Thyroid gland (tissue), 4 donors: ENCODE measurements at regions not wholly inside any gene's neighbourhood (a gene's known extent, or its start where the extent isn't known, plus 50 kb on each side); places are given as distances from the start of the nearest gene placed in this dataset.

Source experiments
- POLR2A ChIP-seq, 2 donors: fragments of 450-650 bp; IDR thresholded peaks; one replicate each; pipeline ENCODE4 v1.6.1; 2017; ENCODE audit warnings: antibody characterized with exemption in 2 of 2, mild to moderate bottlenecking in 2 of 2, moderate library complexity in 1 of 2
- TF ChIP-seq, protein P1 (sequence below), 6 experiments: fragments of 200-600 bp in 3 of 6; fragments of 450-650 bp in 3 of 6; sonication (generic) in 3 of 6; IDR thresholded peaks; one replicate each; pipeline ENCODE4 v1.5.1; 2016 to 2019; ENCODE audit warnings: antibody characterized with exemption in 6 of 6, mild to moderate bottlenecking in 2 of 6, inconsistent platforms in 1 of 6, moderate library complexity in 1 of 6

DNA sequence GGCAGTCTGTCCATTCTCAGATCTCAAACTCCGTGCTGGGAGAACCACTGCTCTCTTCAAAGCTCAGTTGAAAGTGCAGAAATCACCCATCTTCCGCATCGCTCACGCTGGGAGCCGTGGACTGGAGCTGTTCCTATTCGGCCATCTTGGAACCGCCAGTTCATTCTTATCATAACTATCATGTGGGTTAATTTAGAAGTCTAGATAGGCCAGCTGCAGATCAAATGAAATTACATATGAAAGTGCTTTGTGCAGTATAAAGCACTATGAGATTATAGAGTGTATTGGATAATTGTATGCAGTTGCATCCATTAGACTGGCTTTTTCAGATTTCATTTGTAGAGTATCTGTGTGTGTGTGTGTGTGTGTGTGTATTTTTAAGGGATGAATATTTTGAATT lies 57.8 kb downstream of the PRORP start:
- no peak for TF ChIP-seq POLR2A (IDR thresholded peaks at IDR 0.05)
- TF ChIP-seq, protein P1, sequence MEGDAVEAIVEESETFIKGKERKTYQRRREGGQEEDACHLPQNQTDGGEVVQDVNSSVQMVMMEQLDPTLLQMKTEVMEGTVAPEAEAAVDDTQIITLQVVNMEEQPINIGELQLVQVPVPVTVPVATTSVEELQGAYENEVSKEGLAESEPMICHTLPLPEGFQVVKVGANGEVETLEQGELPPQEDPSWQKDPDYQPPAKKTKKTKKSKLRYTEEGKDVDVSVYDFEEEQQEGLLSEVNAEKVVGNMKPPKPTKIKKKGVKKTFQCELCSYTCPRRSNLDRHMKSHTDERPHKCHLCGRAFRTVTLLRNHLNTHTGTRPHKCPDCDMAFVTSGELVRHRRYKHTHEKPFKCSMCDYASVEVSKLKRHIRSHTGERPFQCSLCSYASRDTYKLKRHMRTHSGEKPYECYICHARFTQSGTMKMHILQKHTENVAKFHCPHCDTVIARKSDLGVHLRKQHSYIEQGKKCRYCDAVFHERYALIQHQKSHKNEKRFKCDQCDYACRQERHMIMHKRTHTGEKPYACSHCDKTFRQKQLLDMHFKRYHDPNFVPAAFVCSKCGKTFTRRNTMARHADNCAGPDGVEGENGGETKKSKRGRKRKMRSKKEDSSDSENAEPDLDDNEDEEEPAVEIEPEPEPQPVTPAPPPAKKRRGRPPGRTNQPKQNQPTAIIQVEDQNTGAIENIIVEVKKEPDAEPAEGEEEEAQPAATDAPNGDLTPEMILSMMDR (IDR thresholded peaks at IDR 0.05) = no peak
